Transverse colon (tissue), 3 donors: ENCODE measurements at regions not wholly inside any gene's neighbourhood (a gene's known extent, or its start where the extent isn't known, plus 50 kb on each side); places are given as distances from the start of the nearest gene placed in this dataset.

Source experiments
- CTCF ChIP-seq, 5 experiments: fragments of 200-600 bp in 3 of 5; fragments of 450-650 bp in 2 of 5; sonication (generic) in 3 of 5; IDR thresholded peaks; 1 replicate in 2 of 5; 2 replicates in 3 of 5; pipeline ENCODE4 v1.5.1; 2016 to 2017; ENCODE audit warnings: antibody characterized with exemption in 5 of 5, inconsistent platforms in 3 of 5, mild to moderate bottlenecking in 2 of 5, moderate library complexity in 1 of 5
- EP300 ChIP-seq: sonication (generic); formaldehyde crosslinking; IDR thresholded peaks from one replicate; pipeline ENCODE4 v1.6.1; 2017; ENCODE audit warnings: antibody characterized with exemption, low read depth

- TF ChIP-seq EP300, result no peak
- TF ChIP-seq CTCF (IDR thresholded peaks at IDR 0.05), result no peak
Measured at GRCh38 chr14:39492267-39492666, 60.0 kb upstream of the FBXO33 start.
